ENCODE measurements at regions not wholly inside any gene's neighbourhood (a gene's known extent, or its start where the extent isn't known, plus 50 kb on each side); places are given as distances from the start of the nearest gene placed in this dataset.
A peak's percentile ranks its signal among the peaks of the same experiment; 100 is the strongest.
"Not testable (repeated sequence)": the region's sequence is repeated elsewhere in the genome, so short reads cannot be mapped to it uniquely, and the experiment has no call there.

DNA sequence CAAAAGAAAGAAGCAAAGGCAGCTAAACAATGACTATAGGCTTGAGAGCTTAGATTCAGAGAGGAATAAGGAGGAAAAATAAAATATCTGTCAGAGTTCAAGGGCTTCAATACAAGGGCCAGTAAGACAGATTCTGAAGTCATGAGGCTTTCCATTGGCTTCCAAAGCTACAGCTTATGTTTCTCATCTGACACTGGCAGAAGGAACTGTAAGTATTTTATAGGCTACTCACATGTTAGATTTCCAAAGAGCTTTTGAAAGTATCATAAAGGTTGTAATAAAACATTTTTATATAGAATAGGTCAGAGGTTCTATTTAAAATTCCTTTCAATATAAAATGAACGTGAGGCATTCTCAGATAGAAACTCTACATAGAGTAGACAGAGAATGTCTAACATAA, 746.6 kb upstream of the NXPH2 start:
- no peak for DNase-seq

DNA sequence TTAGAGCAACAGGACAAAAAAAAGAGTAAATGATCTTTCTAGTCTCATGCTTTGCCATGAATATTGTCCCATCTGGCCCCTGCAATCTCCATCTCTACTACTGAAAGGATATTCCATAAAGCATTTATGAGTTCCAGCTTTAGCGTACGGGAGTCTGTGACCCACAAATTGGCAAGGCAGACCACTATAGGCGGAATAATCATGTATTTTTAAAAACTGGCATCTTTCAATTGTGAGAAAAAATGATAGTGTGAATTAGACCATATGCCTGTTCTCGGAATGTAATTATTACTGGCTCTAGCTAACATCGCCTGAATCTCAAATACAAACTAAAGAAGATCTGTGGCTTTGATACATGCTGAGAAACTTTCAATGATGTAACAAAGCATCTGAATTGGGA, 738.1 kb upstream of the NXPH2 start:
- no peak for DNase-seq

DNA sequence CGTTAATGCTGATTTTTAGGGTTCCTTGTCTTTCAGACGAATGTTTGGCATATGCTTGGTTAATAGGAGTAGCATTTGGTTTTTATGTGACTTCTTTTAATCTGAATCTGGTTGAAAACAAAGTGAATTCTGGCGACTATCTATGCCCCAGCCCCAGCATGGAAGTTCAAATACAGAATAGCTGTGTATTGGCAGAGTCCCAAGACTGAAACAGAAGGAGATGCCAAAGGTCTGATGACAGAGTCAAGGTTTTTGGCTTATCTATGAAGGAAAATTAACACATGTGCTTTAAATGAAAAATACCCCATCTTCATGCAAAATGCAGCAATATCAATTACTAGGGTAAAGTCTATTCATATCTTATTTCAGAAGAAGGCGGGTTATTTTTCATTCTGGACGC, 734.8 kb upstream of the NXPH2 start:
- peak; percentile 54 for DNase-seq

DNA sequence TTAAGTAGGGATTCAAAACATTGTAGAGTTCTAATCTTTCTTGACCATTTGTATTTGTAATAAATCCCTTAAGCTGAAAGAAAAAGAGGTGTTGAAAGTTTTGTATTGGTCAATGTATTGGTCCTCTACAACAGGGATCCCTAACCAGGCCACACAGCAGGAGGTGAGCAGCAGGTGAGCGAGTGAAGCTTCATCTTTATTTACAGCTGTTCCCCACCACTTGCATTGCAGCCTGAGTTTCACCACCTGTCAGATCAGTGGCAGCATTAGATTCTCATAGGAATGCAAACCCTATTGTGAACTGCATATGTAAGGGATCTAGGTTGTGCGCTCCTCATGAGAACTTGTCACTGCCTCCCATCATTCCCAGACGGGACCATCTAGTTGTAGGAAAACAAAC, 715.7 kb upstream of the NXPH2 start:
- no peak for DNase-seq

DNA sequence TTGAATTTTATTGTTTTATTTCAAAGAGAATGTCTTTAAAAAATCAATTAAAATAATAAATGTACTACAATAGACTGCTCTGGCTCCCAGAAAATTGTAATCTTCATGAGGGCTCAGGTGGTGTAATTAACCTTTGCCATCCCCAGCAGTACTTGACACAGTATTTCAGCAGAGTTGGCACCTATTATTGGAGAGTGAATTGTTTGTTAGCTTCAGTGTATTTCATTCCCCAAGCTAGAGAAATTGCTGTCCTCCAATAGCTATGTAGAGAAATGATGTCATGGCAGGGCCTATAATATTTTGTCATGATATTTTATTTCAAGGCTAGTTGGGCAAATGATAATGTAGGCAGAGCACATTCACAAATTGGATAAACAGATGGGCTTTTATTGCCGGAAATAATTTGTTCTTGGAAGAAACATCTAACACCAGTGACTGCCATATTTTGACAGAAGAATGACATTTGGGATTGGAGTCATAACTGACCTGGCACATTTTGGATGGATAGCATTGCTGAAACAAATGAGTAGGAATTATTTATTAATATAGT, 712.0 kb upstream of the NXPH2 start:
- DNase-seq = peak; percentile 12

DNA sequence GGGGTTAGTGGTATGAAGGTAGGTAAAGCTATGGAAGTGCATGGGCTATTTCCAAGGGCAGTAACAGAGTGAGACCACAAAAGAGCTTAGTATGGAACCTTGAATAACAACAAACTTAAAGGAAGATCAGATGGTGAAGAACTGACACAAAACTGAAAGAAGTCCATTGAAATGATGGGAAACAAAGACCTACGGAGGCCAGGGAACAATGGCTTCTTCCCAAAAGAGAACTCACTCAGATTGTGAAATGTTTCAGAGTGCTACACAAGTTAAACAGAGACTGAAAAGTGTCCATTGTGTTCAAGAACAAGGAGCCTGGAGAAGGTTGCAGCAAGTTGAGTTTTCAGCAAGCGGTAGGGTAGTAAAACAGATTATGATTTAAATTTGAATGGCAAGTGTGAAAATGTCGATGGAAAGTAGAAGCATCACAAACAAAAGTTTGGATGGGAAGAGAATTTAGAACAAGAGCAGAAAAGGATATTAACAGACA, 700.0 kb upstream of the NXPH2 start:
- no peak for DNase-seq

DNA sequence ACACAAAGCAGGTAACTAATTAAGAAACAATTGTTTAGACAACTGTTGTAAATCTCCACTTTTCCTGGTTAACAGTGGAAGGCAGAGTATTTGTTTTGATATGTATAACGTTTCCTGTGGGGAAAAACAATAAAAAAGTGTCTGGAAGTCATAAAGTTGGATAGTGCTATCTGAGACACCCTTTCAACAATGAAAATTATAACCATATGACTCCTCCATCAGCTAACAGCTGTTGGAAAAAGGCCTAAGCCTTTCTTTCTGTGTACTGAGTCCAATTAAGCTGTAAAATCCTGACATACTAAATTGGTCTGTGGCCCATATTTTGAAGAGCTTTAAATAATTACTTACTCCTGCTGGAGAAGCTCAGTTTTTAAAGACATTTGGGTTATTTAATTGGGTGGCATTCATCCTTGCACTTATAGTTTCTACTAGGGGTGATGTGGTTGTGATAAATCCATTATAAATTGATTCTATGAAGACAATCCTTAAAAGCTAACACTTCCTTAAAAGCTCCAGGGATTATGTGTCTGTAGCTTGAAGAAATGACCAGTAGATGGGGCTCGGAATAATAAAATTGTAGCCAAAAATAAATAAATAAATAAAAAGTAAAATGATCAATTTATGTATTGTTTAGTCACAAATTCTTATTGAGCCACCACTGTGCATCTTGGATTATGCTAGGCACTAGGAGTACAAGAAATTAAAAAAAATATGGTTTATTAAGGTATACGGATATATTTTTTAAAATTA, 698.1 kb upstream of the NXPH2 start:
- peak; percentile 66 for DNase-seq

DNA sequence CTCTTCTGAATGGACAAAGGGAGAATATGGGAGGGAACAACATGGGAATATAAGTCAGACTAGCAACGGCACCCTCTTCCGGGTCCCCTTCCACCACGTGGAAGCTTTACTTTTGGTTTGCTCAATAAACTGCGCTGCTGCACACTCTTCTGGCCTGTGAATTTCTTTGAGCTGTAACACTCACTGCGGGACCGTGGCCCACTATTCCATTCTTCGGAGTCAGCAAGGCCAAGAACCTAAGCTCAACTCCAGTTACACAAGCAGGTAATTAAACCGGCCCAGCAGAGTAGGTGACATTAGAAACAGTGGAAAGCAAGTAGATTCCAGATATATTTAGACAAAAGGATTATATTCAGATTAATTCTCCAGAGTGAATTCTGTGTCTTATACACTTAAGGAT, 697.4 kb upstream of the NXPH2 start:
- no peak for DNase-seq

DNA sequence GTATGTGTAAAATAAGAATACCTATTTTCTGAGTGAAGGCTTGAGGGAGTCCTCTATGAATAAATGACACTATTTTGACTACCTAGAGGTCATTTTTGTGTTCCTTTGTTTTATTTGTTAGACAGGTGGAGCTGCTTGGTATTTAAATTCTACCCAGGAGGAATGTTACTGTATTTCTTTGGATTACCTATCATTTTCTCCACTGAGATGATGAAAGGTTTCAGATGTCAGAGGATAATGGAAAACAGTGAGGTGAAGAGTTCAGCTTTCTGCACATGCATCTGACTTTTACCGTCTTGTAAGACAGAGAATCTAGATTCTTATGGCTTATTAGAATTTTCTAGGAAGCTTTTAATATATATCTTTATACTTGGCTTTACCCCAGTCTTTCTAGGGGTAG, 689.8 kb upstream of the NXPH2 start:
- DNase-seq = no peak

DNA sequence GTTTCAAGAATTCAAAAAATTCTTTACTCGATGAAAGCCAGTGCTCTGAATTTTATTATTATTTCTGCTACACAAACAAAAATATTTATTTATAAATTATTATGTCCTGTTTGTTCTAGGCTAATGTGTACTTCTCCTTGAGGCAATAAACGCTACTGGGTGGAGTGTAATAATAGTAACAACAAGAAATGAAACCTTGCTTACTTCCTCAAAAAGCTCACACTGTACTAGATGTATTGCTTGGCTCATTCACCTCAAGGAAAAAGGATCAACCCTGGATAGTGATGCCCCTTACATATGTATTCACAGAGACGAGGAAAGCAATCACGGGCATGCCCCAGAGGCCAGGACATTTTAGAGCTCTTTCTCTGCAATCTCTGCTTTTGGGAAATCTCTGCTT, 685.6 kb upstream of the NXPH2 start:
- no peak for DNase-seq

DNA sequence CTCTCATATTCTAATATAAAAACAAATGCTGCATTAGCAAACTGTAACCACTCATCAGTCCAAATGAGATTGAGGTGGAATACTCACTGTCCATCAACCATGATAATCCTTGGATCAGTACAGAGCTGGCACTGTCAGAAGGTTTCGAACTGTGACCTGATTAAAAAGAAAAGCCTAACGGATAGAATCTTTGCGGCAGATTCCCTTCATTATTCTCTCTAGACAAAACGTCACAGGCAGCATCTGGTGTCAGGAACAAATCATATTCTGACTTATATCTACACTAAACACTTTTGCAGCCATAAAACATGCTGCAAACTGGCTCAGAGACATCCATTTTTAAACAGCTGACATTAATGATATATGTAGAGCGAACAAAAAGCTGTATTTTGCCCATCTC, 677.7 kb upstream of the NXPH2 start:
- no peak for DNase-seq

DNA sequence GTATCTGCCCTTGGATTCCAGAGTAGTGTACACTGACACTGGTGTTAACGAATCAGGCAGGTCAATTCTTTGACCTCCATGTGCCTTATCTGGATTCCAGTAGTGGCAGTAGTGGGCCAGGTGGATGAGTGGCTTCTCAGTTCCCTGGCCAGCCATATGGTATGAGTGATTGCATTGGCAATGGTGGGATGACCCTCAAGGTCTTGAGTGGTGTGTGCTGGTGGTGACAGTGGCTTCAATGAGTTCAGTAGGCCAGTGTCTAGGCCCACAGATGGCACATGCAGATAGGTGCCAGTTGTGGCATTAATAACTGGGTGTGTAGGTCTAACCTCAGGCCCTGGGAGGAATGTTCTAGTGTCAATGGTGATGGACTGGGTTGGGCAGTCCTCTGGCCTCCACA, 674.1 kb upstream of the NXPH2 start:
- no peak for DNase-seq

DNA sequence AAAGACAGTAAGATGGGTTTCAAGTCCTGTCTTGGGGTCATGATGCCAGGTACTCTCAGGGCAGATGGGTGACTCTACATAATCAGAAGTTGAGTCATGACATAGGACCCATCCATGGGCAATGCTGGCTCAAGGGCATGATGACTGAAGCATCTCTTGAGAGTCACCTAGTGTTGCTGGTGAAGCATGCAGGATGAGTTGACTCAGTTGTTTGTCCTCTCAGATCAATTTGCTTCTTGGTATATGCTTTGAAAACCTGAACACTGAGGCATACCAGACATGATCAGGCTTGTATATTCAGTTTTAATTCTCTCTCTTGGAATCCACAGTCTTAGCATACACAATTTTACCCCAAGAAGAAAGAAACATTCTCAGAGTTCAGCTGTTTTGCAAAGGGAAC, 658.9 kb upstream of the NXPH2 start:
- no peak for DNase-seq

DNA sequence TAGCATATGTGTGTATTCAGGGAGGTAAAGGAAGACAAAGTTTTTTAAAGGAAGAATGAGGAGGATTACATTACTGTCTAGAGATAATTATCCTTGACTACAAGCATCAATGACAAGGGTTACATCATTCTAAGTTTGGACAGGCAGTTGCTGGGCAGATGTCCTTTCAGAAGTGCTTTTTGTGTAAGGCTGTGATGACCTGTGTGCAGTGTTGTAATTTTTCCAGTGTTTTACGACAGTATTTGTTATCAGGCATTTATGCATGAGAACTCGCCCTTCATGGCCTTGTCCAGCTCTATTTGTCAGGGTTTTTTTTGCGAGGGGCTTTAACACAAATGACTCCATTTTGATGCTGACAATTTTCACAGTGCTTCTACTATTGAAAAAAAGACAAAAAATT, 658.3 kb upstream of the NXPH2 start:
- no peak for DNase-seq

DNA sequence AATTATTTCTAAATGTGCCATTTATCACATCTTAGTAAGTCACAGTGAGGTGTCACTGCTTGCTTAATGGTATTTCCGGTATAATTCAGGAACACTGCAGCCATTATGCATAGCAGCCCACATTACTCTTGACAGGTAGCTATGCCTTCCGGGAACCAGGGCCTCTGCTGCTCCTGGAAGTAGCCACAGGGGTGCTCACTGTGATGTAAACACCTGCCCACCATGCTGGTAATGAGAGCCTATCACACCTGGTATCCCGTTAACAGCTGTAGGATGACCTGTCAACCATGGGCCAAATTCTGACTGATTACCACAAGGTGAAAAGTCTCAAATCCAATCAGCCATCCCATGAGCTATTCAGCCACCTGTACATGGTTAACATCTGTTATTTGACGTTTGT, 647.0 kb upstream of the NXPH2 start:
- no peak for DNase-seq

DNA sequence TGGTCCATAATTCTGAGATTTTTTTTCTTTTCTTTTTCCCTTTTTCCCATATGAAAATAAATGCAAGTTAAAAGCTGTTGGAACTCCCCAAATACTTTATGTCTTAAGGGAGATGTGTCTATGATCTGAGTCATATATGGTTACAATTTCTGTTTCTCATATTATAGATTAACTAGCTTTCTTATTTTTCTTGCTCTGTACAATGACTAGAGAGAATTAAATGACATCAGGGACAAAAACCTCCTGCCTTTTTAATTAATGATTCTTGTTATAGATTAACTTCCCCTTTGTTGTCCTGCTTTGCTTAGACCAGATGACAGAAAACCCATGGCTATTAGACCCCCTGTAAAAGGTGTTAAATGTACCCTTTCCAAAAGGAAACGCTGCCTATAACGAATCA, 643.9 kb upstream of the NXPH2 start:
- no peak for DNase-seq

DNA sequence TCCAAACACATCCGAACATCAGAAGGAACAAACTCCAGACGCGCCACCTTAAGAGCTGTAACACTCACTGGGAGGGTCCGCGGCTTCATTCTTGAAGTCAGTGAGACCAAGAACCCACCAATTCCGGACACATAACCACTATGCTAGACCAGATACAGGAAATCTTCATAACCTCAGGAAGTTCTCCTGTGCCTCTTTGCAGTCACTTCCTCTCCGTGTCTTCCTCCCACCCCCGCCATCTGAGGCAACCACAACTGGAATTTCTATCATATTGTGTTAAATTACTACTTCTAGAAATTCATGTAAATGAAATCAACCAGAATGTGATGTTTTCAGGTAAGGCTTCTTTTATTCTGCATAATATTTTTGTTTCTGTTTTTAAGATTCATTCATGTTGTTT, 631.0 kb upstream of the NXPH2 start:
- DNase-seq = no peak

DNA sequence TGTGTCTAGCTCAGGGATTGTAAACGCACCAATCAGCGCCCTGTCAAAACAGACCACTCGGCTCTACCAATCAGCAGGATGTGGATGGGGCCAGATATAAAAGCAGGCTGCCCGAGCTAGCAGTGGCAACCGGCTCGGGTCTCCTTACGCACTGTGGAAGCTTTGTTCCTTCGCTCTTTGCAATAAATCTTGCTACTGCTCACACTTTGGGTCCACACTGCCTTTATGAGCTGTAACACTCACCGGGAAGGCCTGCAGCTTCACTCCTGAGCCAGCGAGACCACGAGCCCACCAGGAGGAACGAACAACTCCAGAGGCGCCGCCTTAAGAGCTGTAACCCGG, 630.6 kb upstream of the NXPH2 start:
- not testable (repeated sequence) for DNase-seq

DNA sequence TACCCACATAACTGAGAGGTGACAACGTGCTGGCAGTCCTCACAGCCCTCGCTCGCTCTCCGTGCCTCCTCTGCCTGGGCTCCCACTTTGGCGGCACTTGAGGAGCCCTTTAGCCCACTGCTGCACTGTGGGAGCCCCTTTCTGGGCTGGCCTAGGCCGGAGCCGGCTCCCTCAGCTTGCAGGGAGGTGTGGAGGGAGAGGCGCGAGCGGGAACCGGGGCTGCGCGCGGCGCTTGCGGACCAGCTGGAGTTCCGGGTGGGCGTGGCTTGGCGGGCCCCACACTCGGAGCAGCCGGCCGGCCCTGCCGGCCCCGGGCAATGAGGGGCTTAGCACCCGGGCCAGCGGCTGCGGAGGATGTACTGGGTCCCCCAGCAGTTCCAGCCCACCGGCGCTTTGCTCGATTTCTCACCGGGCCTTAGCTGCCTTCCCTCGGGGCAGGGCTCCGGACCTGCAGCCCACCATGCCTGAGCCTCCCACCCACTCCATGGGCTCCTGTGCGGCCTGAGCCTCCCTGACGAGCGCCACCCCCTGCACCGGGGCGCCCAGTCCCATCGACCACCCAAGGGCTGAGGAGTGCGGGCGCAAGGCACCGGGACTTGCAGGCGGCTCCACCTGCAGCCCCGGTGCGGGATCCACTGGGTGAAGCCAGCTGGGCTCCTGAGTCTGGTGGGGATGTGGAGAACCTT, 630.1 kb upstream of the NXPH2 start:
- not testable (repeated sequence) for DNase-seq

DNA sequence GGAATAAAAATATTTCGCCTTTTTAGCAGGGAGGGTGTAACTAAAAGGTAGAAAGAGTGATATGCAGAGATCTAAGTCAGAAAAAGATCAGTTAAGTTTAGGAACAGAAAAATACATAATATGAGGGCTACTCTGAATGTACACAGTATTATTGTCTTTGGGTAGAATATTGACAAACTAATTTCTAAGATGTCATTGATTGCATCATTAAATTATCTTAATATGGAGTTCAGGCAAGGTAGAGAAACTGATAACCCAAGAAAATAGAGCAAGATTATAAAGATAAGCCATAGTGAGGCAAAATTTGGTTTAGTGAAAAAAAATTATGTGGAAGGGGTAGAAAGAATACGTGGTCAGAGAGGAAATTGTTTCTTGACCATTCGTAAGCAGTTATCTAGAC, 629.0 kb upstream of the NXPH2 start:
- no peak for DNase-seq

DNA sequence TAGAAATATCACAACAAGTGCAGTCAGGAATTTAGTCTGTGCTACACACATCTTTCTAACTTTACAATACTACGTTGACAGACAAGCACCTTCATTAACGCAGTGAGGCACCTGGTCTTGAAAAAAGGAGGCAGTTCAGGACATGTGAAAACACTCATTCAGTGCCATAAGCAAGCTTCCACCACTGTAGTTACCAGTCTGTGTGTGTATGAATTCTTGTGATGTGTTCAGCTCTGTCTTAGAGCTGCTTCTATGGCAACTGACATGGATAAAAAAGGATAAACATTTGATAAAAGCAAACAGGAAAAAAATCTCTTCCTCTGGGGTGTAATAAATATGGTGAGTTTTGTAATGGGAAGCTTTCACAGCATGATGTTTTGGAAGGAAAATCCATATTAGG, 623.8 kb upstream of the NXPH2 start:
- DNase-seq = no peak

DNA sequence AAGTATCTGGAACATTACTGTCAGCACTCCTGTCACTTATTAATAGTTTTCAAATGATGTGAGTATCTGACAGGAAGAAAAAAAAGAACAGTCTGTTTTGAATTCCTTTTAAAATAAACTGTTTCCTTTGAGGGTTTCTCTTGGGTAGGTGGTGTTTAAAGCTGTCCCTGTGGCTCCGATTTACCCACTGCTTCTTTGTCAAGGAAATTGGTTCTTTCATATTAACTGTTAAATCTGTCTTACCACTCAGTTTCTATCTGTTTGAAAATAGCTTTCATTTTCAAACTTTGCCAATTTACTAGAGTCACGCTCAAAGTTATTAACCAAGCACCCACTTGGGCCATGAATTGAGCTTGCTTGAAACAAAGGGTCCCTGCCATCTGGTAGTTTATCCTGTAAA, 614.6 kb upstream of the NXPH2 start:
- no peak for DNase-seq

DNA sequence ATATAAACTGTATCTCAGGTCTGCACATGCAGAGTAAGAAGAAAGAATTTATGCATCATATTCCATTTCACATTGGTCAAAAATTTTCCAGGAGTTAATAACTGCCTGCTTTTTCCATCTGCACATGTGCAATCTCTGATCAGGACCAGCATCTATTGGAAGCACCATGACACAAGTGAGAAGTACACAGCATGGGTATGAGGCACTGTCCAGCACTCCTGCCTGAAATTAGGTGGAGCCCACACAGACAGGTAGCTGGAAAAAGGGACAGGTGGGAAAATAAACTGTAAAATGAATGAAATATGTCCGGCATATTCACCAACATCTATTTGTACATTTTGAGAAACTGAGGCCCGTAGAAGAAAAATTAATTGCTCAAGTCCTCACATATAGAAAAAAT, 609.2 kb upstream of the NXPH2 start:
- no peak for DNase-seq

DNA sequence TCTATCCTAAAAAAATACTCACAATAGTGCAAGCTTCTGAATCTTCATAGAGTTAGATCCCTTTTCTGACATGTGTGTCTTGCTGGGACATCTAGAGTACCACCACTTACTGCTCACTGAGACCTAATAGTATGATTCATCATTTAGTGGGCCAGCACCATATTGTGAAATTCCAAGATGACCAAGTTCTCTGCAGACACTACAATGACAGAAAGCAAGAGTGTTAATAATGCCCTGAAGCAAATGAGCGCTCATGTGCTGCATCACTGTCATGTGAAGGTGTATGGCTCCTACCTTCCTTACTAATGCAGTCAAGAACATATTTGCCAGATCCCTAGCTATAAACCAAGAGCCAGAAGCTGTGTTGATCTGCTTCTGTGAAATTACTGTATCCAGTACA, 606.2 kb upstream of the NXPH2 start:
- no peak for DNase-seq

DNA sequence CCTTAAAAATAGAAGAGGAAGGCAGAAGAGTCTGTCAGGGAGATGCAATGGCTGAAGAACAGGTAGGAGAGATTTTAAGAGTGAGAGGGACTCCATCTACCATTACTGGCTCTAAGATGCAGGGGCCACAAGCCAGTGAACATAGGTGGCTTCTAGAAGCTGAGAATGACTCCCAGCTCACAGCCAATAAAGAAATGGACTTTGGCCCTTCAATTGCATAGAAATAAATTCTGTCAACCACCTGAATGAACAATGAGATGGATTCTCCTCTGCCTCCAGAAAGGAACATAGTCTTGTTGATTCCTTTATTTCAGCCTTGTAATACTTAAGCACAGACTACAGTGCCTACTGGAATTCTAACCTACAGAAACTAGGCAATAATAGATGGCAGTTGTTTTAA, 603.3 kb upstream of the NXPH2 start:
- no peak for DNase-seq

All from COR-L47 (cell line).